HUES6 (cell line): ENCODE measurements at regions not wholly inside any gene's neighbourhood (a gene's known extent, or its start where the extent isn't known, plus 50 kb on each side); places are given as distances from the start of the nearest gene placed in this dataset.

Experiments
- H3K27ac ChIP-seq: 2 replicates; pipeline ENCODE4 v1.7.0; 2013; ENCODE audit warnings: low read depth, mild to moderate bottlenecking, low read length, inconsistent platforms
- H3K27me3 ChIP-seq: 2 replicates; pipeline ENCODE4 v1.6.1; 2013; ENCODE audit warnings: low read length; ENCODE audit not compliant: control insufficient read depth, insufficient read depth
- H3K36me3 ChIP-seq: 2 replicates; pipeline ENCODE4 v1.6.1; 2013; ENCODE audit warnings: low read length; ENCODE audit not compliant: control insufficient read depth, insufficient read depth
- H3K4me1 ChIP-seq: 2 replicates; pipeline ENCODE4 v1.6.1; 2013; ENCODE audit warnings: low read length; ENCODE audit not compliant: control insufficient read depth, insufficient read depth
- H3K4me3 ChIP-seq: 2 replicates; pipeline ENCODE4 v1.5.1; 2013; ENCODE audit warnings: low read depth, low read length
- H3K9ac ChIP-seq: one replicate; pipeline ENCODE4 v1.6.1; 2013; ENCODE audit warnings: mild to moderate bottlenecking, low read length
- H3K9me3 ChIP-seq: 2 replicates; pipeline ENCODE4 v1.6.1; 2013; ENCODE audit warnings: low read depth, low read length; ENCODE audit not compliant: control insufficient read depth, insufficient read depth

DNA sequence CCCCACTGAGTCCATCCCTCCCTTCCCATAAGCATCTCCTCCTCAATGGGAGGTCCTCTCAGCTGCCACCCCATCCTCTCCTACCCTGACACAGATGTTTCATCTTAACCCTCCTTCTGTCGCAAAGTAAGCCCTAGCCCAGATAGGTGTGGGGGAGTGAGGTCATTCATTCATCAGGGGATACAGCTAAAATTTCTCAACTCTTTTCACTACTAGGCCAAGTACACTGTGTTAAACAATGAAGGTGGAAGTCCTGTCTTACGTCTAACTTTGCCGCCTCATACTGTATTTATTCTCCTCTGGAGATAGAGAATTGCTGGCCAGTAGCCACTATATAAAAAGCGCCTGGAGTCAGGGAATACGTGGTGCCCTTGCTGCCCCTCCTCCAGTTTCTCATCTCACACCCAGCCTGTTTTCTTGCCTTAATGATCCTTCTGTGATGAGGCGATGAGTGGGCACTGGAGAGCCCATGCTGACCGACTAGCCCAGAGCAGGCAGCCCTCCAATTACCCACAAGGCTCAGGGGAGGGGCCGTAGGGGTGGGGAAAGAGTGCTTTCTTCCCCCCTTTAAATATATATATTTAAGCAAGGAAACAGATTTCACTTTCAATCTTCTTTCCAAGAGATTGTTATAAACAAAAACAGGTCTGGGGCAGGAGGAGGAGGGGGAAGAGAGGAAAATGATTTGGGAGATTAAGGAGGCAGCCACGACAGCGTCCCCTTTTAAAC lies 149.5 kb downstream of the PJA1 start:
- Histone ChIP-seq H3K27ac (no peak overlapping the region), H3K4me1 (peaks cover 5% of the 10 kb centered on the region; the same call in 1 of the 2 replicates), H3K9me3 (peaks cover 5% of the 10 kb centered on the region), H3K4me3 (no peak overlapping the region), H3K27me3 (peaks cover 5% of the 10 kb centered on the region; the same call in 1 of the 2 replicates), H3K9ac (no peak overlapping the region), H3K36me3 (no peaks in the 10 kb centered on the region)

DNA sequence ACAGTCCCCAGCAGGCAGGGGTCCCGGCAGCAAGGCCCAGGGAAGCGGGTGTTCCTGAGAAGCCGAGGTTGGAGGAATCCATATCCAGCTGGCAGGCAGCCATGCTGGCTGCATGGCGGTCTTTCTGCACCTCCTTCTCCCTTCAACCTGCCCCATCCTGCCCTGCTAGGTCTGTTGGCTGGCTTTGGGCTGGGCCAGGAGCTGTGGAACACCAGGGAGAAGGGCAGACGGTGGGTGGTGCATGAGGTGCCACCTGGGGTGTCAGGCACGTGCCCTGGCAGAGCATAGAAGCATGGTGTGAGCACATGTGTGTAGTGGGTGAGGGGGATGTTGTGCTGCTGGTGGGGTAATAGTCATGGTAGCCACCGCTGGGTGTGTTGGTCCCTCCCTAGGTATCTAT lies 150.1 kb downstream of the PJA1 start:
- Histone ChIP-seq H3K9ac (no peak overlapping the region), H3K9me3 (peaks cover 5% of the 10 kb centered on the region), H3K4me1 (no peaks in the 10 kb centered on the region; the same call in 1 of the 2 replicates), H3K4me3 (no peak overlapping the region), H3K27ac (no peak overlapping the region), H3K27me3 (peaks cover 5% of the 10 kb centered on the region; the same call in 1 of the 2 replicates), H3K36me3 (no peaks in the 10 kb centered on the region)

DNA sequence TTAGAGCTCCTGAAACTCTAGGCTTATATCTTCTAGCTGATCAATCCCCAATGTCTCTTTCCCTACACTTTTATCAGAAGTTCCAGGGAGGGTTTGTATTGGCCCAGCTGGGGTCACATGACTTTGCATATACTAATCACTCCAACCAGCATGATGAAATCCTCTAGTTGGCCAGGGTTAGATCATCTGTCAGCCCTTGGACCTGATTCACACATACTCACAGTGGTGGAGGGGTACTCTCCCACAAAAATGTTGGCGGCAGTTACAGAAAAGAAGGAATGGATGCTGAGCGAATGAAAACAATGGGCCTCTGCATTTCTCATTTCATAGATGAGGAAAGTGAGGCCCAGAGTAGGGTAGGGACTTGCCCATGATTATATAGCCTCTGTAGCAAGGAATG lies 151.1 kb downstream of the PJA1 start:
- H3K4me1 ChIP-seq, result no peaks in the 10 kb centered on the region; the same call in 1 of the 2 replicates
- H3K27ac ChIP-seq, result no peak overlapping the region
- no peak overlapping the region for H3K9ac ChIP-seq
- peaks cover 5% of the 10 kb centered on the region for H3K9me3 ChIP-seq
- no peak overlapping the region for H3K4me3 ChIP-seq
- no peaks in the 10 kb centered on the region for H3K36me3 ChIP-seq
- peaks cover 5% of the 10 kb centered on the region; the same call in 1 of the 2 replicates for H3K27me3 ChIP-seq

DNA sequence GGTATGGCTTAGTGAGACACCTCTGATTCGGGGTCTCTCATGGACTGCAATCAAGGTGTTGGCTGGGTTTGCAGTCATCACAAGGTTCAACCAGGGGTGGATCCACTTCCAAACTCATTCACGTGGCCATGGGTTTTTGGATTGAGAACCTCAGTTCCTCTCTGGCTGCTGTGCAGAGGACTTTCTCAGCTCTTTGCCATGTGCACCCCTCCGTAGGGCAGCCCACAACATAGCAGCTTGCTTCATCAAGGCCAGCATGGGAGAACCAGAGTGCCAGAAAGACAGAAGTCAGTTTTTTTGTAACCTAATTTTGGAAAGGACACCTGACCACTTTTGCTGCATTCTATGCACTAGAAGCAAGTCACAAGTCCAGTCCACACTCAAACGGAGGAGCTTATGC lies 154.9 kb downstream of the PJA1 start:
- Histone ChIP-seq H3K4me1 (no peaks in the 10 kb centered on the region), H3K9me3 (peaks cover 12% of the 10 kb centered on the region), H3K27ac (no peak overlapping the region), H3K9ac (no peak overlapping the region), H3K27me3 (peaks cover 3% of the 10 kb centered on the region; the same call in 1 of the 2 replicates), H3K4me3 (no peak overlapping the region), H3K36me3 (no peaks in the 10 kb centered on the region)

DNA sequence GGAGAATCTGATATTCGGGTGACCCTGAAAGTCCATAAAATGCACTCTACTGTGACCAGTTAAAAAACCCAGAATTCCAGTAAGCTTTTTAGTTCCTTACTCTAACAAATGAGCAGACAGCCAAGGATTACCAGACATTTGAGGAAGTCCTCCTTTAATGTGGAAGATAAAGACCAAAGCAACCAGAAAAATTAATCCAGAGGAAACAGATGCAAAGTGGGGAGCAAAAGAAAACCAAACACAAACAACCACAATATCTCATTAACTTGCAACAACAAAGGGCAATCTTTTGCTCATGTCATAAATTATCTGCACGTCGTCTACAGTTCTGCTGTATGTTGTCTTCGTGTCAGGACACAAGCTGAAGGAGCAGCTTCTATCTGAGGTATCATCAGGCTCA lies 164.4 kb downstream of the PJA1 start:
- peaks cover 8% of the 10 kb centered on the region for H3K9me3 ChIP-seq
- no peak overlapping the region for H3K4me3 ChIP-seq
- no peaks in the 10 kb centered on the region for H3K27me3 ChIP-seq
- H3K4me1 ChIP-seq, result peaks cover 13% of the 10 kb centered on the region; the same call in 1 of the 2 replicates
- no peak overlapping the region for H3K27ac ChIP-seq
- no peaks in the 10 kb centered on the region for H3K36me3 ChIP-seq
- no peak overlapping the region for H3K9ac ChIP-seq

DNA sequence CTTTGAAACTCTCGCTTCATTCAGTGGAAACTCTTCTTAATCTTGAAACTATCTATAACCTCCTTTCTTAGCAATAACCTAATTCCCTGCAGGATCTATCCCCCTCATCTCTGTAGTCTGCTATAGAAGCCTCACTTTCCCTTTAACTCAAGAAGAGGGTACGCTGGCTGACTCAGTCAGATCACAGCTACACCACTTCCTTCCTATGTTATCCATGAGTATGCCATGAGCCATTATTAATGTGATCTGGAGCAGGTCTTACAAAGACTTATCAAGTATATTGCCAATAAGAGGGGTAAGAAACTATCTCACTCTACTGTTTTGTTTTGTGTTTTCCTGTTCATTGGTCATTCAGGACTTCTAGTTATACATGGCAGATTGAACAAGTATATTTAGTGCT lies 165.3 kb downstream of the PJA1 start:
- H3K27ac ChIP-seq, result no peak overlapping the region
- H3K9me3 ChIP-seq, result no peaks in the 10 kb centered on the region; the same call in 1 of the 2 replicates
- H3K36me3 ChIP-seq, result no peaks in the 10 kb centered on the region
- no peak overlapping the region for H3K9ac ChIP-seq
- peaks cover 15% of the 10 kb centered on the region; the same call in 1 of the 2 replicates for H3K4me1 ChIP-seq
- no peak overlapping the region for H3K4me3 ChIP-seq
- H3K27me3 ChIP-seq, result no peaks in the 10 kb centered on the region

DNA sequence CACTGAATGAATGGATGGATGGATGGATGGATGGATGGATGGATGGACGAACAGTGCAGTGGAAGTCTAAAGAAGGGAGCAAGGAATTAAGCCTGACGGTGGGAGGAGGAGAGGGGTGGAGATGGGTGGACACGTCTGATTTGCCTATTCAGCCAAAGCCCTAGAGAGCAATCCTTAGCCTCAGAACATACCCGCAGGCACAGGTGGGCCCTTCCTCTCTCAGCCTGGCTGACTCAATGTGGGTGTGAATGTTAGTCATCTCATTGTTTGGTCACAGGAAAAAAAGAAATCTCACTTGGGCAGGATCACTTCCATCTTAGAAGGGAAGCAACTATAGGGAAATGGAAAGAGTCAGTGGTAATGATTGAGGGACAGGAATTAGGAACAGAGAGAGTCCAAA lies 165.9 kb downstream of the PJA1 start:
- H3K4me3 ChIP-seq, result no peak overlapping the region
- no peaks in the 10 kb centered on the region for H3K36me3 ChIP-seq
- no peaks in the 10 kb centered on the region for H3K27me3 ChIP-seq
- no peak overlapping the region for H3K27ac ChIP-seq
- H3K9me3 ChIP-seq, result no peaks in the 10 kb centered on the region; the same call in 1 of the 2 replicates
- peaks cover 15% of the 10 kb centered on the region; the same call in 1 of the 2 replicates for H3K4me1 ChIP-seq
- H3K9ac ChIP-seq, result no peak overlapping the region

DNA sequence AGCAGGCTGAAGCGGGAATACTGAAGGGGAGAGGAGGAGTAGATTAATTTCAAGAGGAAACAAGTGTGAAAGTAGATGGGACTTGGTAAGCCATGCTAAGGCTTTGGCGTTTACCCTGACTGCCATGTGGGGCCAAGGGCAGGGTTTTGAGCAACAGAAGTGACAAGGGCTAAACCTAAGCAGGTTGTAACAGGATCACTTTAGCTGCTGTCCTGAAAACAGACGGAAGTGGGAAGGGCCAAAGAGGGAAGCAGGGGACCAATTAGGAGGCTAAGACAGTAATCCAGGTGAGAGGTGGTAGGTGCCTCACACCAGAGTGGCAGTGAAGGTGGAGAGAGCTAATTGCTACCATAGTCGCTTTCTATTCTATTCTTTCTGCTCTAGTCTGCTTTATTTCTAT lies 166.5 kb downstream of the PJA1 start:
- Histone ChIP-seq H3K27ac (no peak overlapping the region), H3K4me3 (no peak overlapping the region), H3K9ac (no peak overlapping the region), H3K36me3 (no peaks in the 10 kb centered on the region), H3K27me3 (no peaks in the 10 kb centered on the region), H3K9me3 (no peaks in the 10 kb centered on the region; the same call in 1 of the 2 replicates), H3K4me1 (peaks cover 15% of the 10 kb centered on the region; the same call in 1 of the 2 replicates)

DNA sequence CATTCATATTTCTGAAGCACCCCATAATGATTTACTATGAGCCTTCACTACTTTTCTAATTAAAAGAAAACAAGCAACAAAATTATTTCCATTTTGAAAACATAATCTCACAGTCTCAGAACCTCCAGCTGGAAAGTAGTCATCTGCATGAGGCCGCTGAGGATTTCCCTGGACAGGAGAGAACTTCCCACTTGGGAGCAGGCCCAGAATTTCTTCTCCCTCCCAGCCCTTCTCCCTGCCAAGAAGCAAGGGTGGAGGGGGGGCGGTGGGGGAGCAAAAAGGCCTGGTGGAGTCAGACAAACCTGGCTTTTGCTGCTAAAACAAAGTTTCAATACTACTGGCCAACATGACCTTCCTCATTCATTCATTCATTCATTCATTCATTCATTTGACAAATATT lies 167.3 kb downstream of the PJA1 start:
- H3K36me3 ChIP-seq, result no peaks in the 10 kb centered on the region
- no peaks in the 10 kb centered on the region for H3K27me3 ChIP-seq
- no peak overlapping the region for H3K9ac ChIP-seq
- H3K9me3 ChIP-seq, result no peaks in the 10 kb centered on the region; the same call in 1 of the 2 replicates
- no peak overlapping the region for H3K27ac ChIP-seq
- no peak overlapping the region for H3K4me3 ChIP-seq
- peaks cover 15% of the 10 kb centered on the region; the same call in 1 of the 2 replicates for H3K4me1 ChIP-seq

DNA sequence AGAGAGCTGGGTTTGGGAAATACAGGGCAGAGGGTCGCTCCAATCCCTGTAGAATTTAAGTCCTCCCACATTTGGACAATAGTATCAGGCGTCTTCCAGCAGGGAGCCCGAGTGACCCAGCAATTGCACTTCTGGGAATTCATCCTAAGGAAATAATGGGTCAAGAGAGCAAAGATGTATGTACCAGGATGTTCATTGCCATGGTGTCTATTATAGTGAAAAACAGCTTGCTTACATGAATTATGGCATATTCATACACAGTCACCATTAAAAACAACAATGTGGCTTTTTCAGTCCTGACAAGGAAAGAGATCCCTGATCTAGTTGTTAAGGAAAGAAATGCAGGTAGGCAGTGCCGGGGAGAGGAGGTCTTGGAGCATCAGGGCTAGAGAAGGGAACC lies 167.7 kb downstream of the PJA1 start:
- Histone ChIP-seq H3K4me3 (no peak overlapping the region), H3K9ac (no peak overlapping the region), H3K36me3 (no peaks in the 10 kb centered on the region), H3K27ac (no peak overlapping the region), H3K9me3 (no peaks in the 10 kb centered on the region; the same call in 1 of the 2 replicates), H3K4me1 (peaks cover 15% of the 10 kb centered on the region; the same call in 1 of the 2 replicates), H3K27me3 (no peaks in the 10 kb centered on the region)

DNA sequence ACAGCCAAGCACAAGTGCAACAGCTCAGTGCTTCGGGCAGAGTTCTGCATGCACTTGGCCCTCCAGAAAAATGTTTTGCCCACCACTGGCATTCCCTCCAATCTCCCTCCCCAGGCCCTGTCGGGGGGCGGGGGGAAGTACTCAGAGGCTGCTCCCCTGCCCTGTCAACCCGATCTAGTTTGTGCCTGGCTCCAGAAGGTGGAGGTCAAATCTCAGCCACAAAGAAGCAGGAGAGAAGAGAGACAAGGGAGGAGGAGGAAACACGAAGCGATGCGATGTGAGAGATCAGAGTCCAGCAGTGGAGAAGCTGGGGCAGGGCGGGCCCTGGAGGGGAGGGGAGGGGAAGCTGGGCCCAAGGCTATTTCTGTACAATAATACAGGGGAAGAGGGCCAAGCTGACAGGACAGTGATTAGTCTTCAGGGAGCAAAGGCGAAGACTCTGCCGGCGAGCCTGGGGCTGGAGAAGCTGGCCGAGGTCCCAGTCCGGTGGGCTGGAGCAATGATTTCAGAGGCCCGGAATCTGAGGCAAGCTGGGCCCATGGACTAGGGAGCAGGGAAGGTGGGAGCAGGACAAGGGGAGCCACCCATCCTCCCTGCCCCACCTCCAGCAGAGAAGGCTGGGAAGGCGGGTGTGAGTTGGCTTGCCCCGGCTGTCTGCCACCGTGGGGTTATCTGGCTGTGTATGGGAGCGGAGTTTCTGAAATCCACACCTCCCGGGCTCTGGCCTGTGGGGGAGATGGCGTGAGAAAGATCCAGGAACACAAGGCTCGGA lies 167.1 kb downstream of the EFNB1 start:
- Histone ChIP-seq H3K9me3 (no peaks in the 10 kb centered on the region; the same call in 1 of the 2 replicates), H3K27me3 (peaks cover 5% of the 10 kb centered on the region; the same call in 1 of the 2 replicates), H3K27ac (no peak overlapping the region), H3K9ac (no peak overlapping the region), H3K36me3 (no peaks in the 10 kb centered on the region), H3K4me3 (no peak overlapping the region), H3K4me1 (peaks cover 16% of the 10 kb centered on the region; the same call in 1 of the 2 replicates)
